DND-41 (cell line): ENCODE measurements at regions not wholly inside any gene's neighbourhood (a gene's known extent, or its start where the extent isn't known, plus 50 kb on each side); places are given as distances from the start of the nearest gene placed in this dataset.
"Not testable (repeated sequence)": the region's sequence is repeated elsewhere in the genome, so short reads cannot be mapped to it uniquely, and the experiment has no call there.

Experiments used
- CTCF ChIP-seq: IDR thresholded peaks from 2 replicates; pipeline ENCODE4 v1.5.1; 2012; ENCODE audit warnings: borderline replicate concordance, low read length, moderate library complexity, mild to moderate bottlenecking; ENCODE audit not compliant: poor library complexity, severe bottlenecking; ENCODE audit errors: extremely low read depth
- EZH2 ChIP-seq: IDR thresholded peaks from 3 replicates; pipeline ENCODE4 v1.6.1; 2012; ENCODE audit warnings: borderline replicate concordance, low read depth, mild to moderate bottlenecking, moderate library complexity, low read length, inconsistent platforms; ENCODE audit not compliant: severe bottlenecking

GRCh38 chr3:125840465-125840864, 128.5 kb upstream of the ROPN1B start:
- not testable (repeated sequence) for TF ChIP-seq CTCF, EZH2
